HG03060 (cell line): ENCODE measurements at regions not wholly inside any gene's neighbourhood (a gene's known extent, or its start where the extent isn't known, plus 50 kb on each side); places are given as distances from the start of the nearest gene placed in this dataset.
"Not testable (repeated sequence)": the region's sequence is repeated elsewhere in the genome, so short reads cannot be mapped to it uniquely, and the experiment has no call there.

Experiments
- ATAC-seq: cut with Tn5 transposase; IDR thresholded peaks from one replicate; pipeline ENCODE4 v1.9.1; 2021; ENCODE audit warnings: low read depth, moderate number of reproducible peaks; ENCODE audit not compliant: unreplicated experiment

- no peak for ATAC-seq
These were observed 992.6 kb downstream of the PCDH9 start for GRCh38 chr13:66237411-66238062.

- no peak for ATAC-seq
These were observed 996.0 kb downstream of the PCDH9 start for GRCh38 chr13:66234159-66234558.

GRCh38 chr13:66231958-66232357 is 998.2 kb downstream of the PCDH9 start:
- not testable (repeated sequence) for ATAC-seq

GRCh38 chr13:66225072-66225471 is 1005.1 kb downstream of the PCDH9 start:
- no peak for ATAC-seq

GRCh38 chr13:66224663-66225062 is 1005.5 kb downstream of the PCDH9 start:
- no peak for ATAC-seq

- no peak for ATAC-seq
These were observed 1007.2 kb downstream of the PCDH9 start for GRCh38 chr13:66222926-66223325.

GRCh38 chr13:66222127-66222526 is 1008.0 kb downstream of the PCDH9 start:
- no peak for ATAC-seq

- ATAC-seq, result no peak
These were observed 1010.6 kb downstream of the PCDH9 start for GRCh38 chr13:66219506-66219905.

- no peak for ATAC-seq
These were observed 1011.6 kb downstream of the PCDH9 start for GRCh38 chr13:66218583-66218982.

- no peak for ATAC-seq
These were observed 1013.4 kb downstream of the PCDH9 start for GRCh38 chr13:66216728-66217127.

GRCh38 chr13:66214467-66214866 is 1015.7 kb downstream of the PCDH9 start:
- no peak for ATAC-seq

GRCh38 chr13:66212511-66212910 is 1017.6 kb downstream of the PCDH9 start:
- ATAC-seq, result no peak

- no peak for ATAC-seq
These were observed 1019.5 kb downstream of the PCDH9 start for GRCh38 chr13:66210677-66211076.

- ATAC-seq, result no peak
These were observed 1021.5 kb downstream of the PCDH9 start for GRCh38 chr13:66208589-66208988.

GRCh38 chr13:66207610-66208009 is 1022.5 kb downstream of the PCDH9 start:
- no peak for ATAC-seq

GRCh38 chr13:66205807-66206206 is 1024.3 kb downstream of the PCDH9 start:
- no peak for ATAC-seq

GRCh38 chr13:66200555-66200954 is 1029.6 kb downstream of the PCDH9 start:
- no peak for ATAC-seq

GRCh38 chr13:66195238-66195637 is 1034.9 kb downstream of the PCDH9 start:
- ATAC-seq, result no peak

- no peak for ATAC-seq
These were observed 1040.2 kb downstream of the PCDH9 start for GRCh38 chr13:66189986-66190385.

GRCh38 chr13:66180836-66181235 is 1049.3 kb downstream of the PCDH9 start:
- ATAC-seq, result no peak

- ATAC-seq, result no peak
These were observed 1058.2 kb downstream of the PCDH9 start for GRCh38 chr13:66171920-66172319.

GRCh38 chr13:66162470-66162869 is 1067.7 kb downstream of the PCDH9 start:
- ATAC-seq, result no peak

GRCh38 chr13:66159511-66159910 is 1070.6 kb downstream of the PCDH9 start:
- no peak for ATAC-seq
